Osteocyte (in vitro differentiated cells): ENCODE measurements at regions not wholly inside any gene's neighbourhood (a gene's known extent, or its start where the extent isn't known, plus 50 kb on each side); places are given as distances from the start of the nearest gene placed in this dataset.

Experiments
- DNase-seq: peaks from one replicate; pipeline ENCODE4 v3.0.0; 2021; ENCODE audit warnings: mixed read lengths; ENCODE audit not compliant: unreplicated experiment; ENCODE audit errors: extremely low spot score
- H3K27ac Mint-ChIP-seq: one replicate; pipeline ENCODE4 v1.8.0; 2021; ENCODE audit warnings: mild to moderate bottlenecking, mixed read lengths; ENCODE audit not compliant: unreplicated experiment
- H3K27me3 Mint-ChIP-seq: one replicate; pipeline ENCODE4 v1.8.0; 2021; ENCODE audit warnings: mixed read lengths; ENCODE audit not compliant: unreplicated experiment
- H3K36me3 Mint-ChIP-seq: one replicate; pipeline ENCODE4 v1.8.0; 2021; ENCODE audit warnings: mixed read lengths; ENCODE audit not compliant: unreplicated experiment
- H3K4me1 Mint-ChIP-seq: one replicate; pipeline ENCODE4 v1.8.0; 2021; ENCODE audit warnings: mixed read lengths; ENCODE audit not compliant: unreplicated experiment
- H3K4me3 Mint-ChIP-seq: one replicate; pipeline ENCODE4 v1.8.0; 2021; ENCODE audit warnings: mild to moderate bottlenecking, moderate library complexity, mixed read lengths; ENCODE audit not compliant: unreplicated experiment
- H3K9me3 Mint-ChIP-seq: one replicate; pipeline ENCODE4 v1.8.0; 2021; ENCODE audit warnings: mixed read lengths; ENCODE audit not compliant: unreplicated experiment
- CTCF ChIP-seq: fragments of 200-600 bp; sonication (generic); IDR thresholded peaks from 2 replicates; pipeline ENCODE4 v1.5.0; 2021; ENCODE audit warnings: antibody characterized with exemption, mild to moderate bottlenecking, moderate library complexity

- peak; percentile 87 for TF ChIP-seq CTCF
- H3K4me3 Mint-ChIP-seq: no peak overlapping the region
- no peaks in the 10 kb centered on the region for H3K36me3 Mint-ChIP-seq
- H3K4me1 Mint-ChIP-seq: no peaks in the 10 kb centered on the region
- no peak for DNase-seq
- peaks cover 22% of the 10 kb centered on the region for H3K27me3 Mint-ChIP-seq
- H3K9me3 Mint-ChIP-seq: no peaks in the 10 kb centered on the region
- no peak overlapping the region for H3K27ac Mint-ChIP-seq
Measured at GRCh38 chr14:65164068-65164824, 61.9 kb upstream of the MAX start.

GRCh38 chr14:65164825-65165135 lies 62.5 kb upstream of the MAX start:
- H3K27ac Mint-ChIP-seq: no peak overlapping the region
- H3K9me3 Mint-ChIP-seq: no peaks in the 10 kb centered on the region
- H3K4me1 Mint-ChIP-seq: no peaks in the 10 kb centered on the region
- H3K4me3 Mint-ChIP-seq: no peak overlapping the region
- no peak for TF ChIP-seq CTCF
- H3K36me3 Mint-ChIP-seq: no peaks in the 10 kb centered on the region
- DNase-seq: no peak
- peaks cover 22% of the 10 kb centered on the region for H3K27me3 Mint-ChIP-seq

GRCh38 chr14:65167072-65167645 lies 64.8 kb upstream of the MAX start:
- H3K27ac Mint-ChIP-seq: no peak overlapping the region
- H3K4me3 Mint-ChIP-seq: no peak overlapping the region
- no peaks in the 10 kb centered on the region for H3K9me3 Mint-ChIP-seq
- H3K27me3 Mint-ChIP-seq: peaks cover 28% of the 10 kb centered on the region
- H3K36me3 Mint-ChIP-seq: no peaks in the 10 kb centered on the region
- no peak for TF ChIP-seq CTCF
- peaks cover 8% of the 10 kb centered on the region for H3K4me1 Mint-ChIP-seq
- DNase-seq: no peak

- Mint-ChIP-seq H3K4me3 (no peak overlapping the region), H3K36me3 (no peaks in the 10 kb centered on the region), H3K27ac (no peak overlapping the region), H3K4me1 (peaks cover 8% of the 10 kb centered on the region), H3K27me3 (peaks cover 31% of the 10 kb centered on the region), H3K9me3 (no peaks in the 10 kb centered on the region)
- TF ChIP-seq CTCF: no peak
- no peak for DNase-seq
Measured at GRCh38 chr14:65168840-65169239, 66.5 kb upstream of the MAX start.

GRCh38 chr14:65169351-65169750 lies 67.0 kb upstream of the MAX start:
- TF ChIP-seq CTCF: no peak
- Mint-ChIP-seq H3K4me3 (no peak overlapping the region), H3K4me1 (peaks cover 11% of the 10 kb centered on the region), H3K9me3 (no peaks in the 10 kb centered on the region), H3K36me3 (no peaks in the 10 kb centered on the region), H3K27me3 (peaks cover 34% of the 10 kb centered on the region), H3K27ac (no peak overlapping the region)
- DNase-seq: no peak
